DOHH2 (cell line): ENCODE measurements at regions not wholly inside any gene's neighbourhood (a gene's known extent, or its start where the extent isn't known, plus 50 kb on each side); places are given as distances from the start of the nearest gene placed in this dataset.

Experiments
- EZH2phosphoT487 ChIP-seq: fragments of 200-600 bp; sonication (generic); IDR thresholded peaks from 2 replicates; pipeline ENCODE4 v1.6.1; 2017; ENCODE audit warnings: borderline replicate concordance, mild to moderate bottlenecking, antibody characterized with exemption, low read length, moderate library complexity, mixed read lengths
- TF ChIP-seq, protein P1 (sequence below): fragments of 200-600 bp; sonication (generic); IDR thresholded peaks from one replicate; pipeline ENCODE4 v1.5.1; 2014; ENCODE audit warnings: antibody characterized with exemption, mild to moderate bottlenecking, low read depth, low read length; ENCODE audit not compliant: poor library complexity, severe bottlenecking

DNA sequence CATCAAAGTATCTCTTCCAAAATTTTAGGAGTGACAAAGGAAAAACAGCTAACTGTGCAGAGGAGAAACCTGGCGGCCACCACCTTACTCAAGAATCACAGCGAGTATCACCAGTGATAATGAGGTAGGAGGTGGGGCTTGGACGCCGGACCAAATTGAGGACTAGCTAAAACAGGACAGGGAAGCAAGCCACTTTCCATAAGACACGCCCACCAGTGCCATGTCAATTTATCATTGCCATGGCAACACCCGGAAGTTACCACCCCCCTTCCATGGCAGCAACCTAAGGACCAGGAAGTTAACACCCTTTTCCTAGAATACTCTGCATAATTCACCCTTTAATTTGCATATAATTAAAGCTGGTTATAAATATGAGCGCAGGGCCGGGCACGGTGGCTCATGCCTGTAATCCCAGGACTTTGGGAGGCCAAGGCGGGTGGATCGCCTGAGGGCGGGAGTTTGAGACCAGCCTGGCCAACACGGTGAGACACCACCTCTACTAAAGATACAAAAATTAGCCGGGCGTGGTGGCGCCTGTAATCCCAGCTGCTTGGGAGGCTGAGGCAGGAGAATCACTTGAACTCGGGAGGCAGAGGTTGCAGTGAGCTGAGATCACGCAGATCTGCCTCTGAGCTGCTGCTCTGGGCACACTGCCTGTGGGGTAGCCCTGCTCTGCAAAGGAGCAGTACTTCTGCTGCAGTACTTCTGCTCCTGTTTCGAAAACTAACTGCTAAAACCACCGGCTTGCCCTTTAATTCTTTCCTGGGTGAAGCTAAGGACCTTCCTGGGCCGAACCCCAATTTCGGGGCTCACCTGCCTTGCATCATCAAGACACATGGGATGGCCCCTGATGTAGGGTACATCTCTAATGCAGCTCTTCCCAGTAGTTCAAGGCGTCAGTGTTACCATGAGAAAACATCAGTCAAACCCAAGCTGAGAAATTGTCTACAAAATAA lies 116.7 kb downstream of the HMX1 start:
- TF ChIP-seq, protein P1, sequence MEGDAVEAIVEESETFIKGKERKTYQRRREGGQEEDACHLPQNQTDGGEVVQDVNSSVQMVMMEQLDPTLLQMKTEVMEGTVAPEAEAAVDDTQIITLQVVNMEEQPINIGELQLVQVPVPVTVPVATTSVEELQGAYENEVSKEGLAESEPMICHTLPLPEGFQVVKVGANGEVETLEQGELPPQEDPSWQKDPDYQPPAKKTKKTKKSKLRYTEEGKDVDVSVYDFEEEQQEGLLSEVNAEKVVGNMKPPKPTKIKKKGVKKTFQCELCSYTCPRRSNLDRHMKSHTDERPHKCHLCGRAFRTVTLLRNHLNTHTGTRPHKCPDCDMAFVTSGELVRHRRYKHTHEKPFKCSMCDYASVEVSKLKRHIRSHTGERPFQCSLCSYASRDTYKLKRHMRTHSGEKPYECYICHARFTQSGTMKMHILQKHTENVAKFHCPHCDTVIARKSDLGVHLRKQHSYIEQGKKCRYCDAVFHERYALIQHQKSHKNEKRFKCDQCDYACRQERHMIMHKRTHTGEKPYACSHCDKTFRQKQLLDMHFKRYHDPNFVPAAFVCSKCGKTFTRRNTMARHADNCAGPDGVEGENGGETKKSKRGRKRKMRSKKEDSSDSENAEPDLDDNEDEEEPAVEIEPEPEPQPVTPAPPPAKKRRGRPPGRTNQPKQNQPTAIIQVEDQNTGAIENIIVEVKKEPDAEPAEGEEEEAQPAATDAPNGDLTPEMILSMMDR, result no peak
- TF ChIP-seq EZH2phosphoT487, result no peak
